NCI-H82 treated with DMSO at 0.1 percent for 48 hours (cell line): ENCODE measurements at regions not wholly inside any gene's neighbourhood (a gene's known extent, or its start where the extent isn't known, plus 50 kb on each side); places are given as distances from the start of the nearest gene placed in this dataset.
"Not testable (repeated sequence)": the region's sequence is repeated elsewhere in the genome, so short reads cannot be mapped to it uniquely, and the experiment has no call there.

ENCODE experiments used
- DNase-seq: peaks from one replicate; lab custom pipeline; 2025; ENCODE audit not compliant: unreplicated experiment; lab: John Stamatoyannopoulos, UW

DNA sequence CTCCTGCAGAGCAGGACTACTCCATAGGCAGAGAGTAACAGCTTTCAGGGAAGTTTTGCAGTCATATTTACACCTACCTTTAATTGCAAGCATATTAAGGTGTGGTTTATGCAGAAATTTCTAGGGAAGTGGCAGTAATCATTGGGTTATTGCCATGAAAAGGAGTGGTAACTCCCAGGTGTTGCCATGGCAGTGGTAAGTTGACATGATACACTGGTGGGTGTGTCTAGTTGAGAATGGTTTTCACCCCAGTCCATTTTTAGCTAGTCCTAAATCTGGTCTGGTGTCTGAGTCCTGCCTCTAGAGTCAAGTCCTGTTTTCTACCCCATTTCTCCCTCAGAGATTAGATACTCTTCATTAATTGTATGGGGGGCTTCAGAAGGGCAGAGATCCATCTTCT lies 128.4 kb upstream of the GMNC start:
- no peak for DNase-seq

DNA sequence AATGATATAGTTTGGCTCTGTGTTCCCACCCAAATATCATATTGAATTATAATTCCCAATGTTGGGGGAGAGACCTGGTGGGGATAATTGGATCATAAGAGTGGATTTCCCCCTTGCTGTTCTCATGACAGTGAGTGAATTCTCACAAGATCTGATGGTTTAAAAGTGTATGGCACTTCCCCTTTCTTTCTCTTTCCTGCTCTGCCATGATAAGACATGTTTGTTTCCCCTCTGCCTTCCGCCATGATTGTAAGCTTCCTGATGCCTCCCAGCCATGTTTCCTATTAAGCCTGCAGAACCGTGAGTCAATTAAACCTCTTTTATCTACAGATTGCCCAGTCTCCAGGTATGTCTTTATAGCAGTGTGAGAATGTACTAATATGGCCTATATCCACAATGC lies 126.7 kb upstream of the GMNC start:
- no peak for DNase-seq

DNA sequence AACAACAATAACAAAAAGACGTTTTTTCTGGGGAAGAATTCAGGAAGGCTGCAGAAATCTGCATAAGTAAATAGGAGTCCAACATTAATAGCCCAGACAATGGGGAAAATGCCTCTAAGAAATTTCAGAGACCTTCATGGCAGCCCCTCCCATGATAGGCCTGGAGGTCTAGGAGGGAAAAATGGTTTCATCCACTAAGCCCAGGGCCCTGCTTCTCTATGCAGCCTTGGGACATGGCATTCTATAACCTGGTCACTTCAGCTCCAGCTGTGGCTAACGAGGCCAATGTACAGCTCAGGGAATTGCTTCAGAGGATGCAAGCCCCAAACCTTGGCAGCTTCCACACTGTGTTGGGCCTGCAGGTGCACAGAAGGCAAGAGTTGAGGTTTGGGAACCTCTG lies 125.6 kb upstream of the GMNC start:
- DNase-seq, result no peak

DNA sequence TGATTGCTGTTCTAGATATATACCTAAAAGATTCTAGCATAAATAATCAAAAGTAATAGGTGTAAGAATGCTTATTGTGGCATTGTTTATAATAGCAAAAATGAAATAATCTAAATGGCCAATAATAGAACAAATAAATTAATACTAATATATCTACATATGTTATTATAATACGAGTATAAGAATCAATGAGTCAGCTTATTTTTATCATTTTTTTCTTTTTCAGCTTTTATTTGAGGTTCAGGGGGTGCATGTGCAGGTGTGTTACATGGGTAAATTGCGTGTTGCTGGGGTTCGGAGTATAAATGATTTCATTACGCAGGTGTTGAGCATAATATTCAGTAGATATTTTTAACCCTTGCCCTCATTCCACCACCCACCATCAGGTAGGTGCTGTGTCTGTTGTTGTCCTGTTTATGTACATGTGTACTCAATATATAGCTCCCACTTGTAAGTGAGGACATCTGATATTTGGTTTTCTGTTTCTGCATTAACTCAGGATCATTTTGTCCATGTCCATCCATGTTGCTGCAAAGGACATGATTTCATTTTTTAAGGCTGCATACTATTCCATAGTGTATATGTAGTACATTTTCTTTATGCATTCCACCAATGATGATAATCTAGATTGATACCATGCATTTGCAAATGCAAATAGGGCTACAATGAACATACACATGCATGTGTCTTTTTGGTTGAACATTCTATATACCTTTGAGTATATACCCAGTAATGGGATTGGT lies 122.2 kb upstream of the GMNC start:
- DNase-seq, result no peak

DNA sequence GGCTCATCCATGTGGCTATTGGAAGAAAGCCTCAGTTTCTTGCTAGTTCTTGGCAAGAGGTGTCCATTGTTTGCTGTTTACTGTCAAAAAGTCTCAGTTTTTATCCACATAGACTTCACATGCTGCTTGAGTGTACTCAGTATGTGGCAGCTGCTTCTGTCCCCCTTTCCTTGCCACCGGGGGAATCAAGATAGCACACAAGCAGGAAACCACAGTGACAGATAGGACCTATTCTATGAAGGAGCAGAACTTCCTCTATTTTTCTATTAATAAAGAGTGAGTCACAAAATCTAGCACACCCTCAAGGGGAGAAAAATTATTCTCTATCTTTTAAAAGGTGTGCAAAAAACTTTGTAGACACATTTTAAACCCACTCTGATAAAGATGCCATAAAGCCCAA lies 121.4 kb upstream of the GMNC start:
- DNase-seq, result no peak

DNA sequence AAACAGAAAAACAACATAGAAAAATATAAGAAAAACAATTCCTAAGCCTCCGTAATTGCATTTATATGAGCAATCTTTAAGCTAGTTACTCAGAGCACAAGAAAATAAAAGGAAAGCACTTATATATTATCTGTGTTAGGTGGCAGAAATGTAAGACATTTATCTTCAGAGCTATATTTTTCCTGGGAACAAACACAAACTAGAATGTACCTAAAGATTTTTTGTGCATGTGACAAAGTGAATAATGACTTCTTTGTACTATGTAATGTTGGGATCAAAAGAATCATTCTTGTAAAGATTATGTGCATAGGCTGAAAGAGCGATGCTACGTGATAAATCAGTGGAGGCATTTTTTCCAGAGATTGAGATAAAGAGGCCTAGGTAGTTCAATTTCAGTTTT lies 111.3 kb upstream of the GMNC start:
- DNase-seq, result no peak

DNA sequence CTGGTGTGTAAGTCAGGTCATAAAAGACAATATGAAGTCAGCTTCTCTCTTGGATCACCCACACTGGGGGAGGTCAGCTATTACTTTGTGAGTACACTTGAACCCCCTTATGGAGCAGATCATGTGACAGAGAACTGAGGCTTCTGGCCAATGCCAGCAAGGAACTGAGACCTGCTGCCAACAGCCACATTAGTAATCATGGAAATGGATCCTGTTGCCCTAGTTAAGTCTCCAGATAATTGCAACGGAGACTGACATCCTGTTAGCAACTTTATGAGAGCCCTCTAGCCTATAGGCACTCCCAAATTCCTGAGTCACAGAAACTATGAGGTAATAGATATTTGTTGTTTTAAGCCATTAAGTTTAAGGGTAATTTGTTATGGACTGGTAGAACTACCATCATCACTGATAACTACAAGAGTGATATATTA lies 110.4 kb upstream of the GMNC start:
- no peak for DNase-seq

DNA sequence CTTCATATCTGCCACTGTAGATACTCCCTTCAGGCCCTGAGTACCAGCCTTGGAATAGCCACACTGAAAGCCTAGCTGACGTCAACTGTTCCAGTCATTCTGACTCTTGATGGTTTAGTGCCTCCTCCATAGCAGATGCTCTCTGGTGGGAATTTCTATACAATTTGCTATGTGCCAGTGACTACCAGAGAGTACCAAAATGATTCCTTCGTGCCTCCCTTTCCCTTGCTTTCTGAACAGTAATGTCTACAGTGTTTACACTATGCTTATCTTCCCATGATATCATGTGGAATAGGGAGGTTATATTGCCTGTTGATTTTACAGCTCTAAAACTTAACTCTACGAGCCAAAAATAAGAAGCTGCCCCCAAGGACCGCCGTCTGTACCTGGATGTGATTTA lies 109.7 kb upstream of the GMNC start:
- DNase-seq, result no peak

DNA sequence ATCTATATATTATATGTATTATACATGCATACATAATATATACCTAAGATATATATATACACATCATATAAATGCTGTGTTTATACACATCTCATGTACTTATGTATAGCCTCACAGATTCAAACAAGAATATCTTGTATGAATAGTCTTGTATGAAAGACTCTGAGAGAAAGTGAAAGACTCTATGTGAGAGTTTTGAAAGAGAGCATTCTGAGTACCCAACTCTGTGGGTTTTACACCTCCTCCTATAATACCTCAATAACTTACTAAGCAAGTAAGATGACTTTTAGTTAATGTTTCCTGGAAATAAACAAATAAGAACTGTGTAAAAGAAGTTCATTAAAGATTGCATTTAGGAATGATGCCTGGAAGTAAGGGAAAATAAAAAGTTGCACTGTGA lies 108.1 kb upstream of the GMNC start:
- no peak for DNase-seq

DNA sequence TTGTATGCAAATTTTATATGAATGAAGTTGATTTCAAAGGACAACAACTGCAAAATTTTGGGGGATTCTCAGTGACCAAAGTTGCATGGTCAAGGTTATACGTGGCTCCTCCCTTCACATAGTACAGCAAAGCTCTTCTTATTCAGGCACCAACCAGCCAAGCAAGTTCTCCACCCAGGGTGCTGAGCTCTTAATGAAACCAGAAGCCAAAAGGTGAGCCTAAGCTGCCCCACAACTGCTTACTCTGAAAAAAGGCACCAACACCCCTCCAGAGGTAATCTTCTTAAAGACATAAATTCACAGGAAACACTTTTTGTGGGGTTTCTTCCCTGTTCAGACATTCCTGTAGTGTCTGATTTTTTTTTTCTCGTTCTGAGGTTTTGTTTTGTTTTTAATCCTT lies 106.1 kb upstream of the GMNC start:
- DNase-seq, result no peak

DNA sequence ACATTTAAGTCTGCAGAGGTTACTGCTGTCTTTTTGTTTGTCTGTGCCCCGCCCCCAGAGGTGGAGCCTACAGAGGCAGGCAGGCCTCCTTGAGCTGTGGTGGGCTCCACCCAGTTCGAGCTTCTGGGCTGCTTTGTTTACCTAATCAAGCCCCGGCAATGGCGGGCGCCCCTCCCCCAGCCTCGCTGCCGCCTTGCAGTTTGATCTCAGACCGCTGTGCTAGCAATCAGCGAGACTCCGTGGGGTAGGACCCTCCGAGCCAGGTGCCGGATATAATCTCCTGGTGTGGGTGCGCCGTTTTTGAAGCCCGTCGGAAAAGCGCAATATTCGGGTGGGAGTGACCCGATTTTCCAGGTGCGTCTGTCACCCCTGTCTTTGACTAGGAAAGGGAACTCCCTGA lies 102.4 kb upstream of the GMNC start:
- DNase-seq, result not testable (repeated sequence)

DNA sequence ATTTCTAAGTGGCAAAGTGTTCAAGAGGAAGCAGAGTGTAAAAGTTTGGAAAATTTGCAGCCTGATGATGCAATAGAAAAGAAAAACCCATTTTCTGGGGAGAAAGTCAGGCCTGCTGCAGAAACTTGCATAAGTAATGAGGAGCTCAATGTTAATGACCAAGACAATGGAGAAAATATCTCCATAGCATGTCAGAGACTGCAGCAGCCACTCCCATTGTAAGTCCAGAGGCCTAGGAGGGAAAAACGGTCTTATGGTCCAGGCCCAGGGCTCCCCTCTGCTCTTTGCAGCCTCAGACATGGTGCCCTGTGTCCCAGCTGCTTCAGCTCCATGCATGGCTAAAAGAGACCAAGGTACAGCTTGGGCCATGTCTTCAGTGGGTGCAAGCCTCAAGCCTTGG lies 96.6 kb upstream of the GMNC start:
- no peak for DNase-seq

DNA sequence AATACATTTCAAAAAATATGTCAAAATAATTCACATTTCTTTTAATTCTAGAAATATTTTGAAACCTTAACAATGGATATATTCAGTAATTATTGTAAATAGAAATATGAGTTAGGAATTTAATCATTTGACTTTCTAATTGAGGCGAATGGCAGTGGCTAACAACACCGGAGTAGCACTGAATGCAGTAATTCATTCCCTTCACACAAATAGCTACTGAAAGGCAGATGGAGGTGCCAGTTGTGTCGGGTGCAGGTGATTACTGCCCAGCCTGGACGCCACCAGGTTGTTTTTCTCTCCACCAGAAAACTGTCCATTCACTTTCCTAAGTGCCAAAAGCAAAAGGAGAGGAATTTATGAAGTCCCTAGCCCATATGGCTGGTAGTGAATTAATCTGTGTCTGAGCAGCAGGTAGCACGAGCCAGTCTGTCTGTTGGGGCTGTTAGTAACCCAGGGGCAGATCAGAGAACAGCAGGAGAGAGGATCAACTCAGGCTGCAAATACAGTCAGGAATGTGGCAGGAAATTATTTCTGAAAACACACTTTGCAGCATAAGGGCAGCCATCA lies 79.3 kb upstream of the GMNC start:
- peak; percentile 99 for DNase-seq

DNA sequence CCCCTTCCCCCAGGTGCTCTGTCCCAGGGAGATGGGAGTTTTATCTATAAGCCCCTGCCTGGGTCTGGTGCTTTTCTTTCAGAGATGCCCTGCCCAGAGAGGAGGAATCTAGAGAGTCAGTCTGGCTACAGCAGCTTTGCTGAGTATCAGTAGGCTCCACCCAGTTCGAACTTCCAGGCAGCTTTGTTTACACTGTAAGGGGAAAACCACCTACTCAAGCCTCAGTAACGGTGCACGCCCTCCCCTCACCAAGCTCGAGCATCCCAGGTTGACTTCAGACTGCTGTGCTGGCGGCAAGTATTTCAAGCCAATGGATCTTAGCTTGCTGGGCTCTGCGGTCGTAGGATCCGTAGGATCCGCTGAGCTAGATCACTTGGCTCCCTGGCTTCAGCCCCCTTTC lies 72.1 kb upstream of the GMNC start:
- DNase-seq, result not testable (repeated sequence)

DNA sequence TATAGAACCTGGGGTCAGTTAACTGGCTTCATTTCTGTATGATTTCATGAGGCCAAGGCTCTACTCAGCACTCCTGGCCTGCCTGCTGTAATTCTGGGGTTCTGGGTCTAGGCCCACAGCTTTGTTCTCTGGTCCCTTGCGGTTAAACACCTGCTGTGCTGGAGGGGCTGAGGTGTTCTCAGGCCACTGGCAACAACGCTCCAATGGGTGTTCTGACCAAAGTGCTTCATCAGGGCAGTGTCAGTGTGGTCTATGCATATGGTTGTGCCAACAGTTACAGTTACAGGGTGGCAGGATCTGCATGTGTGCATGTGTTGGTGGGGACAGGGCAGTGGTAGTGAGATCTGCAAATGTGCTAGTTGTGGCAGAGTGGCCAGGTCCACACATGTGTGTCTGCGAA lies 64.1 kb upstream of the GMNC start:
- DNase-seq, result no peak

DNA sequence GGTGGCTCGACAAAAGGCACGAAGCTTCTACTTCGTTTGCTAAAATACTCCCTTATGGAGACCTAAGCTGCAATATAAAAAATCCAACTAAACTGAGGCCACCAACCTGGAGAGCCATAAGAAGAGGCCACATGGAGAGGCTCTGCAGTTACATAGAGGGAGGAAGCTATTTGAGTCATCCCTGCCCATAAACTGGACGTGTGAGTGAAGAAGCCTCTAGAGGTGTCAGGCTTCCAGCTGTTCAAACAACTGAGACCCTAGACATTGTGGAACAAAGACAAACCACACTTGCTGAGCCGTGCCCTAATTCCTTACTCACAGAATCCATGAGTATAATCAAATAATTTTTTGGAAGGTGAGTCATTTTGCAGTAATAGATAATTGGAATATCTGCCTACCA lies 50.2 kb upstream of the GMNC start:
- no peak for DNase-seq
